ENCODE measurements at regions not wholly inside any gene's neighbourhood (a gene's known extent, or its start where the extent isn't known, plus 50 kb on each side); places are given as distances from the start of the nearest gene placed in this dataset.

- Histone ChIP-seq H3K79me2 (ENCODE audit: insufficient read depth, low read length) (no peaks in the 10 kb centered on the region), H4K91ac (ENCODE audit: insufficient read length, low read depth, low read length) (no peak overlapping the region), H2BK20ac (ENCODE audit: low read depth, low read length, poor library complexity, severe bottlenecking) (no peak overlapping the region), H3K27me3 (ENCODE audit: insufficient read depth, low read length) (no peaks in the 10 kb centered on the region), H3K23ac (ENCODE audit: insufficient read length, low read depth, low read length) (no peak overlapping the region), H2BK120ac (ENCODE audit: low read depth, low read length, poor library complexity, severe bottlenecking) (no peak overlapping the region), H3K9me3 (ENCODE audit: control insufficient read depth, low read depth, low read length) (peaks cover 36% of the 10 kb centered on the region), H3K4me2 (ENCODE audit: insufficient read depth, insufficient read length, low read length) (no peak overlapping the region), H3K18ac (ENCODE audit: insufficient read length, low read depth, low read length) (no peak overlapping the region), H3K27ac (ENCODE audit: insufficient read length, low read depth, low read length) (no peak overlapping the region), H3K4me1 (ENCODE audit: insufficient read depth, low read length) (no peaks in the 10 kb centered on the region; the same call in 1 of the 2 replicates), H2BK15ac (ENCODE audit: low read depth, low read length) (no peak overlapping the region), H2AFZ (ENCODE audit: low read length) (no peak overlapping the region), H3K23me2 (ENCODE audit: insufficient read length, low read depth, low read length, poor library complexity, severe bottlenecking) (no peaks in the 10 kb centered on the region), H3K14ac (ENCODE audit: insufficient read depth, low read length) (no peak overlapping the region), H2BK5ac (ENCODE audit: insufficient read length, low read length) (no peak overlapping the region), H3K56ac (ENCODE audit: insufficient read length, low read depth, low read length) (no peak overlapping the region), H4K20me1 (ENCODE audit: control insufficient read depth, insufficient read depth, insufficient read length) (no peaks in the 10 kb centered on the region), H3T11ph (ENCODE audit: low read length) (no peak overlapping the region), H3K9ac (ENCODE audit: extremely low read depth, insufficient read length, low read length) (no peak overlapping the region), H4K8ac (replicated peaks; ENCODE audit: insufficient read length, low read depth, low read length) (no peak overlapping the region), H4K5ac (ENCODE audit: insufficient read length, low read depth, low read length) (no peak overlapping the region), H3K79me1 (ENCODE audit: insufficient read depth, low read depth, low read length, poor library complexity, severe bottlenecking) (no peaks in the 10 kb centered on the region), H2BK12ac (ENCODE audit: insufficient read length, low read depth, low read length) (no peak overlapping the region), H2AK5ac (ENCODE audit: insufficient read length, low read length) (no peak overlapping the region), H3K4ac (ENCODE audit: low read depth, low read length) (no peak overlapping the region)
- Mint-ChIP-seq H3K36me3 (ENCODE audit: insufficient read depth in 1 of 3, low read depth in 3 of 3) (peaks cover 45 to 66% (median 54%) of the 10 kb centered on the region in 3 experiments), H3K27me3 (ENCODE audit: low read depth) (no peaks in the 10 kb centered on the region), H3K4me3 (no peak overlapping the region), H3K27ac (no peak overlapping the region), H3K9me3 (peaks cover 65 to 67% of the 10 kb centered on the region in 2 experiments), H3K4me1 (peaks cover 17 to 23% of the 10 kb centered on the region in 2 experiments)
- no peak for TF ChIP-seq CTCF (conservative IDR thresholded peaks at IDR 0.05)
- no CpG with 5 or more reads among the region's 1 CpG for WGBS (ENCODE audit: extremely low coverage, insufficient read length, low lambda C conversion rate)
- no peak for DNase-seq
These were observed 76.8 kb upstream of the GC start for GRCh38 chr4:71860643-71861042.
